ENCODE measurements at regions not wholly inside any gene's neighbourhood (a gene's known extent, or its start where the extent isn't known, plus 50 kb on each side); places are given as distances from the start of the nearest gene placed in this dataset.
"Not testable (repeated sequence)": the region's sequence is repeated elsewhere in the genome, so short reads cannot be mapped to it uniquely, and the experiment has no call there.

DNA sequence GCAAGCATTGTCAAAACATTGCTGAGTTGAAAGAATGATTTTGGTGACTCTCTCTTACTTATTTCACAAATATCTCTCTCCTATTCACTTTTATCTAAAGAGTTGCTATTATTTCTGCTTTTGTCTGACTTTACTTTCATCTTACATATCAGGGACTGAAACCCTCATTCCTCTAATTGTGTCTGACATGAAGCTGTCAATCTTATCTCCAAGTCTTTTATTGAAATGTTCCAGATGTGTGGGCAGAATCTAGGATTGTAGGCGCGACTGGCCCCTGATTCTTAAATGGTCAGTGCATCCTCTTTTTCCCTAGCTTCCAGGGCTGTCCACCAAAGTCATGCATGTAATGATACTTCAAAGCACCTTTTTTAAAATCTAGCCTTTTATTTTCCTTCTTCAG, 174.6 kb downstream of the NDFIP2 start:
- DNase-seq: no peak

DNA sequence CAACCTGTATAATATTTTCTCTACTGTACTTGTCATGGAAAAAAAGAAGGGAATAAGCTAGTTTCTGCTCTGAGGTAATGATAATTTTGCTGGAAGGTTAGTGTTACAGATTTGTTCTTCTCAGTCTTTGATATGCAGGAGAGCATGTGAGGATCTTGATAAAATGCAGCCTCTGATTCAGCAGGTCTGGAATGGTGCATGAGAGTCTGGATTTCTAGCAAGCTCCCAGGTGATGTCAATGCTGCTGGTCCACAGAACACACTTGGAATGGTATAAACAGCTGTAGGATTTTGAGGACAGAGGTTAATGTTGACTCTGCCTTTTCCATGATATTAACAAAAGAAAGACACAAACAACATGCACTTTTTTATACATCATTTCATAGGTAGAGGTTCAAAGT, 173.6 kb downstream of the NDFIP2 start:
- no peak for DNase-seq

DNA sequence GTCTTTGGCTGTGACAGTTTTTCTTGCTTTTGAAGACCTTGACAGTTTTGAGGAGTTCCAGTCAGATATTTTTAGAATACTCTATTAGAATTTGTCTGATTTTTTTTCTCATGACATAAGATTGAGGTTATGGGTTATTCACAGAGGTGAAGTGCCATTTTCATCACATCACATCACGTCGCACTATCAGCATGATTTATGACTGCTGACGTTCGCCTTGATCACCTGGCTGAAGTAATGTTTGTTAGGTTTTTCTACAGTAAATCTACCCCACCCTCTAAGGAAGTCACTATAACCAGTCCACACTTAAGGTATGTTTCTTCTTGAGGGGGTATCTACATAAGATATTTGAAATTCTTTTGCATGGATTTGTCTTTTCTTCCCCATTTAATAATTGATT, 169.7 kb downstream of the NDFIP2 start:
- DNase-seq: no peak

DNA sequence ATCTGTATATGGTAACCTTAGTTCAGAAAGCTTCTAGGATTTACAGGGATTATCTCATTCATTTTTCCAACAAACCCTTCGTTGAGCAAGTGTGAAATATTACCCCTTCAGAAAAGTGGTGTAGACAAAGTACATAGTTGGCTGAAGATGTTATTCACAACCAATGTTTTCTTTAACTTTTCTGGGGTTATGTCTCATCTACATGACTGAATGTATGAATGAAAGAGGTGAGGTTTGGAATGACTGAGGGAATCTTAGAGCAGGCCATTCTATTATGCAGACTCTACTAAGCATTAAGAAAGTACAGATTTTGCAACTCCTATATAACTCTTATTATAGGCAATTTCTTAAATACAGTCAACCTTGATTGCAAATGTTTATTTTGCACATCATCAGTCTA, 167.2 kb downstream of the NDFIP2 start:
- no peak for DNase-seq

DNA sequence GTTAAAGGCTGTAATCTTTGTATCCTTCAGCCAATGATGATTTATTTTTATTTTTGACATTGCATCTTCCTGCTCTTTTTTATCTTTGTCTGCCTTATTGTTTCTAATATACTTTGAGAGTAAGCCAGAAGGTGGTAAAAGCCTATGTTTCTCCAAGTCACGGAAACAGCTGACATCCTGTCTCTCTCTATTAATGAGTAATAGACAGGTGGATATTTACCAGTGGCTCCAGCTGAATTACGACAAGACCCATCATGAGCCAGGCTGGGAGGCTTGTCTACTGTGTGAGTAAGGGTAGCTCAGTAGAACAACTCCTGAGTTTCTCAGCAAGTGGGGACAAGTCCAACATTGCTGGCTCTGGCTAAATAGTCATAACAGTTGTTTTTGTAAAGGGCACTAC, 166.6 kb downstream of the NDFIP2 start:
- no peak for DNase-seq

DNA sequence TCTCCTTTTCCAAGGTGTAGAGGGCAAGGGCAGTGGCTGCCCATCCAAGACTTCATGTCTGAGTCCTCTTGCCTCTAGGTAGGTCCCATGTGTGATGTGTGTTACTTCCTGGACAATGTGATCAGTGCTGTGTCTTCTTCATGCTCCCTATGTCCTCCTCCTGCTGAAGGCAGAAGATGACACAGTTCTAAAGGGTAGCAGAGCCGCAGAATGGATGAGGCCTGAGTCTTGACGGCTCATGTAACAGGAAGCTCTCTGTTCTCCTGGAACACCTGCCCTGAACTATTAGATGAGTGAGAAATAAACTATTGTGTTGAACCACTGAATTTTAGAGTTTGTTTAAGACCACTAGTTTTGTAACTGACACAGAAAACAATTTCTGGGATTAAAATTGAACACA, 165.9 kb downstream of the NDFIP2 start:
- DNase-seq: no peak

DNA sequence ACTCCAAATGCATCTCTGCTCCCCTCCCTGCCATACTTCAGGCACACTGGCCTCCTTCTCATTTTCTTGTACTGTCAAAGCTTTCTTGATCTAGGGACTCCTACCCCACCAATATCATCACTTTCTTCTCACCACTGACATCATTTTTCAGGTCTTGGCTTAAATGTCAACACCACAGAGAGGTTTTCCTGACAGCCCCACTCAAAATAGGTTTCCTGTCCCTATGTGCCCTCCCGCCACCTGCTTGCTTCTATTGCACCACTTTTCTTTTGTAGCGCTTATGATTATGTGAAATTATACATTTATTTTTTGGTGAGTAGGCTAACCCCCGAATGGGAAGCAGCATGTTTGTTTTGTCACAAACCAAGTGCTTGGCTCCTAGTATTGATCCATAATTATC, 164.6 kb downstream of the NDFIP2 start:
- DNase-seq: no peak

DNA sequence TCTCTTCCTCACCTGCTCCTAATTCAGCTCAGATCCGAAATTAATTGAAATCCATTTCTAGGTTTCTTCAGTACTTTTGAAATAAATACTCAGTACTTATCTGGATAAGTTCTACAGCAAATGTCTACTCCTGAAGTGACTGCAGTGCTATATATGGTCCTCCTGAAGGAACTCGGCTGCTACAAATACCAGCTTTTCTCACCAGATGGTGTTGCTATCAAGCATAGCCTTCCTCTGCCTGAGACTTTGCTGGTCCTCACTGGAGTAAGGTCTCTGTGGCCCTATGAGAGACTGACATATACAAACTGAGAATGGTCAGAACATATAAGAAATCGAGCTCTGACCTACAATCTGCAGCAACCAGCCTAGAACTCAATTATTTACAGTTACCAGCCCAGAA, 161.6 kb downstream of the NDFIP2 start:
- DNase-seq: no peak

DNA sequence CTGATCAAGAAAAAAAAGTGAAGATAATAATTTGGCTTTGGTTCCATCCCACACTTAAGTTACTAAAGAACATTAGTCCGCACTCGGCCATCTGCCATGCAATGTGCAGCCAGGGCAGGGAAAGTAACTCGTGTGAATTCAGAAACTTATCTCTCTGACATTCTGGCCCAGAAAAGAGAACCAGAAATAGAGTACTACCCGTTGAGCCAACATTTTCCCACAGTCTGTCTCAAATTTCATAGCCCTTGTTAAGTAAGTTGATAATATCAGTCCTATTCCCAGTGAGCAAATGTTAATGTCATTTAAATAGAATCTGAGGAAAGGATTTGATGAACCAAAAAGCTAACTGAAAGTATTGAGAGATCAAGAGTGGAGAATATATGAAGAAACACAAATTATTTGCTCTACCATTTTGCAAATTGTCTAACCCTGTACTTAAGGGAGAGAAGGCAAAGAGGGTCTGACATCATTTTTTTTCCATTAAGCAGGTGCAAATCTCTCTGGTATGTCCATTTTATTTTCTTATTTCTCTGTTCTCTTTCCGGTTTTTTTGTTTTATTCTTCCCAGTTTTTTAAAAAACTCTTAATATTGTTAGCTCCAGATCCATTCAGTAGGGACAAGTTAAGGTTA, 156.3 kb downstream of the NDFIP2 start:
- no peak for DNase-seq

DNA sequence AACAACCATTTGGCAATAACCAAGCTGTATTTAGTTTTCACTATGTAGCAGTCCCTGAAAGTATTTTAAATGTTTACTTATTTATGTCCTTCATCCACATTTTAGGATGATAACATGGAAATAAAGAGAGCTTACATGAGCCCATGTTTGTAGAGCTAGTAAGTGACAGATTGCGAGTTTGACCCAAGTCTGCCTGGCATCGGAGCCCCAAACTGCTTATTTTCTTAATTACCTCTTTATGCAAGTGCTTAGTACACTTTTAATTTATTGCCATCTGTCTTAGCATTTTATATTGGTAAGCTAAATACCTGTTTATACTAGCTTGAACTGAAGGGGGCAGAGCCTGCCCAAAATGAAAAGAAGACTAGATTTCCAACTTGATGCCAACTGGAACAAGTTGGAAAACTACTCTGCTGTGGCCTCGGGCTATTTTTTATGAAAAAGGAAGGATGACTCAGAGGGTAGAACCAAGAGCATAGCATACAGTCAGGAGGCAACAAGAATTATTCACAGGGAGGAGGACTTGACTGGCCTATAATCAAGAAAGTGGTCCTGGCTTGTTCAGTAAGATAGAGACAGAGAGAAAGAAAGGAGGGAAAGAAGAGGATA, 150.2 kb downstream of the NDFIP2 start:
- DNase-seq: no peak

DNA sequence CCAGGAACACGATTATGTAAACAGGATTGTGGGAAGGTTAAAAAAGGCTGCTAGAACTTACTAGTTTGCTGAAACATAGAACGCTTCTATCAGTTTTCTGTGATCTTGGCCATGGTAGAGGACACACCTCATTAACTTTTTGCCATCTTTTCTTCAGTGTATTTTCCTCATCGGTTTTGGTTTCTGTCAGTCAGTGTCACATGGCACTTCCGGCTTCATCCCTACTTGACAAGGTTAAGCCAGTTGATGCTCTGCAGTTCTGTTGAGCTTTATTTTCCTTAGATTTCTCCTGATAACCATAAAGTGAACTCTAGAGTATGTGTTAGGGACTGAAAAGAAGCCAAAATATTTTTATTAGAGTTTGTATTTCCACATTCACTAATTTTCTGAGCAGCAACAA, 147.5 kb downstream of the NDFIP2 start:
- DNase-seq: no peak

DNA sequence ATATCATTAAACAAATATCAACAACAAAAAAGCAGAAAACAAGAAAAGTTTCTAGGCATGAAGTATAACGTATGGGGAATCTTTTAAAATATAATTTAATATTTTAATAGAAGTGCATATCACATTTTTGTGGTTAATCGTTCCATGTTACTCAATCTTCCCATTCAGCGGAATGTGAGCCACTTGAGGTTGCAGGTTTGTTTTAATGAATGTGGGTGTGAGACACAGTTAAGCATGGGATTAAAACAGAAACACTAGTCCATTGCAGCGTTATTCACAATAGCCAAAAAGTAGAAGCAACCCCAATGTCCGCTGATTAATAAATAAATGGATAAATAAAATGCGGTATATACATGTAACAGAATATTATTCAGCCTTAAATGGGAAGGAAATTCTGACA, 146.0 kb downstream of the NDFIP2 start:
- DNase-seq: no peak

DNA sequence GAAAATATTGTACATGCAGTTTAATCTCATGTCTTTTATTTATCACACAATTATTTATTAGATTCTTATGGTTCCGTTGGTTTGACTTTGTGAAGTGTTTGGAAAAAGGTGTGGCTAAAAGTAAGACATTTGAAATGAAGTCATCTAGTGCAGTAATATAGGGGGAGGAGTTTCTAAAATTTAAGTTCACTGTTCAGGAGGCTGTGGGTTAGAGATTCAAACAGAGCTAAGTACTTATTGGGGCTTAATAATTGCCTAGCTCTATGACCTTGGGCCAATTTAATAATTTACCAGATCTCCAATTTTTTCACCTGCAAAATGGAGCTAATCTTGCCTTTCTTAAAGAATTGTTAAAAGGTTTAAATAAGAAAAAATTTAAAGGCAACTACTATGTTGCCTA, 144.6 kb downstream of the NDFIP2 start:
- DNase-seq: no peak

DNA sequence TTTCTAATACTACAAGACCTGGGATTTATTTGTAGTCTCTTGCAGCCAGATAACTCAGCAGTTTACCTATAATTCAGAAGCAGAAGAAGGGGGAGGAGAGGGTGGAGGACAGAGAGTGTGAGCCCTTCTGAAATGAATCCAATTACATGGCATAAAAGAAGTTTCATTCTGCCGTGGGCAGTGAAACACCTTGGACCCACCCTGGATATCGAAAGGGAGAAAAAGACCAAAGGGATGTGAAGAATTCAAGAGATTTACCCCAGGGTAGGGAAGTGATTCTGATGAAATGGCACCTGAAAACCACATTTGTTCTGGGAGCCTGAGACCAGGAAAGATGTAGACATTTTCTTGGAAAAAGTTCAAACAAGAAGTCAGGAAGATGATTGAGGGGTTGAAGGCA, 140.9 kb downstream of the NDFIP2 start:
- no peak for DNase-seq

DNA sequence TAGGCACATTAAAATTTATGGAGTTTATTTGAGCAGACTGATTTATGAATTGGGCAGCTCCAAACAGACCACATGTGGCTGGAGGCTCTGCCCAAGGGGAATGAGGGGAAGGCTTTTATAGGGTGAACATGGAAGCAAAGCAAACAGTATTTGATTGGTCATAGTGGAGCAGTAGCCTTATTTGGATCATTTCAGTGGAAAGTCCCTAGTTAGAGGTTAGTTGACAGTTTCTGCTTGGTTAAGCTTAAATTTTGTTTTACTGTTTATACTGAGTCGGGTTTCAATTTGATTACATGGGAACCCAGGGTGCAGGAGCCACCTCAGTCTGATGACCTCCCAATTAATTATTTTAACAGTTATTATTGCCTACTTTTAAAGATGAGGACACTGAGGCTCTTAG, 140.5 kb downstream of the NDFIP2 start:
- DNase-seq: no peak

DNA sequence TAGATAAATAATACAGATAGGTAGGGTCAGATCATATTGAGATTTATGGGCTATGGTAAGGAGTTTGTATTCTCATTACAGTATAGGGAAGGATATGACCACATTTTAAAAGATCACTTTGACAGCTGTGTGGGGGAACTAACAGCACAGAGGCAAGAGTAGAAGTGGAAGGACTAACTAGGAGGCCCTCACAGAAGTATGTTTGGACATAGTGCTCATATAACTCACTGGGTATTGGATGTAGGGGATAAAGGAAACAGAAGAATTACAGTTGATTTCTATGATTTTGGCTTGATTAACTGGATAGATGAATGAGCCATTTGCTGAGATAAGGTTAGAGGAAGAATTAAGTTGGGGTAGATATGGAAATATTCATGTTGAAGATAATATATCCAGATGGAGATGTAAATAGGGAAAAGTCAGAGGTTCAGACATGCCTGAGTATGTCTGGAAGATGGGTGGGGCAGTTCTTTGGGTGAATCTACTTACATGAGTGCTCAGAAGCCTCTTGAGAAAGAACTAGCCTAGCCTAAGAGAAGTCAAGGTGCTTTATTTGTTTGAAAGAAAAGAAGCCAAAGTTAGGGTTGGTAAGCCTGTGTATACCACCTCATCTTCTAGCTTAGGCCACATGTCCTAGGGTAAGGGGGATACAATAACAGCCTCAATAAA, 133.4 kb downstream of the NDFIP2 start:
- no peak for DNase-seq

DNA sequence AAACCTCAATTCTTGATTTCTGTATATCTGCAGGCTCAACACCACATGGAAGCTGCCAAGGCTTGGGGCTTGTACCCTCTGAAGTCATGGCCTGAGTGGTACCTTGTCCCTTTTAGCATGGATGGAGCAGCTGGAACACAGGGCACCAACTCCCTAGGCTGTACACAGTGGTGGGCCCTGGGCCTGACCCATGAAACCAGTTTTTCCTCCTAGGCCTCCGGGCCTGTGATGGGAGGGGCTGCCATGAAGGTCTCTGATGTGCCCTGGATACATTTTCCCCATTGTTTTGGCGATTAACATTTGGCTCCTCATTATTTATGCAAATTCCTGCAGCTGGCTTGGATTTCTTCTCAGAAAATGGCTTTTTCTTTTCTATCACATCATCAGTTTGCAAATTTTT, 131.6 kb downstream of the NDFIP2 start:
- no peak for DNase-seq

DNA sequence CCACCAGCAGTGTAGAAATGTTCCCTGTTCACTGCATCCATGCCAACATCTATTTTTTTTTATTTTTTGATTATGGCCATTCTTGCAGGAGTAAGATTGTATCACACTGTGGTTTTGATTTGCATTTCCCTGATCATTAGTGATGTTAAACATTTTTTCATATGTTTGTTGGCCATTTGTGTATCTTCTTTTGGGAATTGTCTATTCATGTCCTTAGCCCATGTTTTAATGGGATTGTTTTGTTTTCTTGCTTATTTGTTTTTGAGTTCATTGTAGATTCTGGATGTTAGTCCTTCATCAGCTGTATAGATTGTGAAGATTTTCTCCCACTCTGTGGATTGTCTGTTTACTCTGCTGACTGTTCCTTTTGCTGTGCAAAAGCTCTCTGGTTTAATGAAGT, 126.9 kb downstream of the NDFIP2 start:
- DNase-seq: not testable (repeated sequence)
